ENCODE measurements at regions not wholly inside any gene's neighbourhood (a gene's known extent, or its start where the extent isn't known, plus 50 kb on each side); places are given as distances from the start of the nearest gene placed in this dataset.

GRCh38 chr7:84786073-84786472, 400.8 kb downstream of the SEMA3D start:
- peaks cover 11% of the 10 kb centered on the region for H3K4me1 Mint-ChIP-seq (ENCODE audit: unreplicated experiment)
- H3K4me3 Mint-ChIP-seq (ENCODE audit: unreplicated experiment), result no peak overlapping the region
- H3K36me3 Mint-ChIP-seq (ENCODE audit: unreplicated experiment), result no peaks in the 10 kb centered on the region
- TF ChIP-seq CTCF (IDR thresholded peaks at IDR 0.05), result no peak
- H3K9me3 Mint-ChIP-seq (ENCODE audit: unreplicated experiment), result no peaks in the 10 kb centered on the region
- no peaks in the 10 kb centered on the region for H3K27me3 Mint-ChIP-seq (ENCODE audit: unreplicated experiment)
- DNase-seq (ENCODE audit: extremely low spot score, unreplicated experiment), result no peak
- H3K27ac Mint-ChIP-seq (ENCODE audit: unreplicated experiment), result no peak overlapping the region

- Mint-ChIP-seq H3K4me1 (ENCODE audit: unreplicated experiment) (peaks cover 7% of the 10 kb centered on the region), H3K27me3 (ENCODE audit: unreplicated experiment) (no peaks in the 10 kb centered on the region), H3K36me3 (ENCODE audit: unreplicated experiment) (no peaks in the 10 kb centered on the region), H3K9me3 (ENCODE audit: unreplicated experiment) (no peaks in the 10 kb centered on the region), H3K27ac (ENCODE audit: unreplicated experiment) (no peak overlapping the region), H3K4me3 (ENCODE audit: unreplicated experiment) (no peak overlapping the region)
- TF ChIP-seq CTCF (IDR thresholded peaks at IDR 0.05), result no peak
- no peak for DNase-seq (ENCODE audit: extremely low spot score, unreplicated experiment)
Measured at GRCh38 chr7:84784450-84784849, 402.4 kb downstream of the SEMA3D start.

DNA sequence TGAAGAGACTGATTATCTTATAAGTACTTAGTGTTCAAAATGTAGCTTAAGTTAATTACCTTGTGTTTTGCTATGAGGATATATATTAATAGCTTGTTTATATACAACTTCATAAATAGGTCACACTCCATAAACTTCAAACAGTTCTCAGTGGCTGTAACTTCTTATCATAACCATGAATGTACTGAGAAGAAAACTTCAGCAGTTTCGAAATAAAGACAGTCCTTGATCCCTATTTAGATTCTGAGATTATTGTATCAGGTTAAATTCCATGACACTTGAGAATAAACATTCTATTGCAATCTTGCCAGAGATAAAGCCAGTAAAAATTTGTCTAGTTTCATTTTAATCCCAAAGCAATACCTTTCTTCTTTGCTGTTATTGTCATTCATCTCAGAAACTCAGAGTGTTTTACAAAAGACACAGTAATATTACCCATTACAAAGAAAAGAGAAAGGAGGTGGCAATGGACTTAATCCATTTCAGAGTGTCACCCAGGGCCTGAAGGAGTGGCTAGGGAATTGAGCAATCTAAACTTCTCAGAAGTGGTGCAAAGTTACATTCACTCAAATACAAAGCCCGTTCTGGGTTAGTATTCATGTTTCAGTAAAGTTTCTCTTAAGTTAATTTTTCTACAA, 403.6 kb downstream of the SEMA3D start:
- Mint-ChIP-seq H3K27me3 (ENCODE audit: unreplicated experiment) (no peaks in the 10 kb centered on the region), H3K36me3 (ENCODE audit: unreplicated experiment) (no peaks in the 10 kb centered on the region), H3K4me3 (ENCODE audit: unreplicated experiment) (no peak overlapping the region), H3K27ac (ENCODE audit: unreplicated experiment) (no peak overlapping the region), H3K9me3 (ENCODE audit: unreplicated experiment) (no peaks in the 10 kb centered on the region), H3K4me1 (ENCODE audit: unreplicated experiment) (peaks cover 7% of the 10 kb centered on the region)
- TF ChIP-seq CTCF (IDR thresholded peaks at IDR 0.05), result no peak
- DNase-seq (ENCODE audit: extremely low spot score, unreplicated experiment), result no peak

DNA sequence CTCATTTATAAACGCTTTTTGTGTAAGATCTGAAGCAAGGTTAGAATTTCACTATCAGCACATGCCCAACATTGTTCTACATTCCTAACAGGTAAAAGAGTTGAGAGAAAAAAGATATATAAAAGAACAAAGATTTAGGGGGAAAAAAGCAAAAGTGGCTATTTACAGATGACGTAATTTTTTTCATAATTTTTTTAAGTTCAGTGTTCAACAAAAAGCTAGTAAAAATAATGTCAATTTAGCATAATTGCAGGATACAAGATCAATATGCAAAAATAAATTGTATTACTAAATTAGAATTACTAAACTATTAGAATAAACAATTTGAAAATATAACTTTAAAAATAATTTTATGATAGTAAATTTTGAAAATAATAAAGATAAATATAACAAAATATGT, 405.0 kb downstream of the SEMA3D start:
- TF ChIP-seq CTCF (IDR thresholded peaks at IDR 0.05), result no peak
- no peaks in the 10 kb centered on the region for H3K36me3 Mint-ChIP-seq (ENCODE audit: unreplicated experiment)
- H3K27ac Mint-ChIP-seq (ENCODE audit: unreplicated experiment), result no peak overlapping the region
- no peak for DNase-seq (ENCODE audit: extremely low spot score, unreplicated experiment)
- peaks cover 4% of the 10 kb centered on the region for H3K9me3 Mint-ChIP-seq (ENCODE audit: unreplicated experiment)
- H3K4me1 Mint-ChIP-seq (ENCODE audit: unreplicated experiment), result peaks cover 7% of the 10 kb centered on the region
- no peaks in the 10 kb centered on the region for H3K27me3 Mint-ChIP-seq (ENCODE audit: unreplicated experiment)
- H3K4me3 Mint-ChIP-seq (ENCODE audit: unreplicated experiment), result no peak overlapping the region

DNA sequence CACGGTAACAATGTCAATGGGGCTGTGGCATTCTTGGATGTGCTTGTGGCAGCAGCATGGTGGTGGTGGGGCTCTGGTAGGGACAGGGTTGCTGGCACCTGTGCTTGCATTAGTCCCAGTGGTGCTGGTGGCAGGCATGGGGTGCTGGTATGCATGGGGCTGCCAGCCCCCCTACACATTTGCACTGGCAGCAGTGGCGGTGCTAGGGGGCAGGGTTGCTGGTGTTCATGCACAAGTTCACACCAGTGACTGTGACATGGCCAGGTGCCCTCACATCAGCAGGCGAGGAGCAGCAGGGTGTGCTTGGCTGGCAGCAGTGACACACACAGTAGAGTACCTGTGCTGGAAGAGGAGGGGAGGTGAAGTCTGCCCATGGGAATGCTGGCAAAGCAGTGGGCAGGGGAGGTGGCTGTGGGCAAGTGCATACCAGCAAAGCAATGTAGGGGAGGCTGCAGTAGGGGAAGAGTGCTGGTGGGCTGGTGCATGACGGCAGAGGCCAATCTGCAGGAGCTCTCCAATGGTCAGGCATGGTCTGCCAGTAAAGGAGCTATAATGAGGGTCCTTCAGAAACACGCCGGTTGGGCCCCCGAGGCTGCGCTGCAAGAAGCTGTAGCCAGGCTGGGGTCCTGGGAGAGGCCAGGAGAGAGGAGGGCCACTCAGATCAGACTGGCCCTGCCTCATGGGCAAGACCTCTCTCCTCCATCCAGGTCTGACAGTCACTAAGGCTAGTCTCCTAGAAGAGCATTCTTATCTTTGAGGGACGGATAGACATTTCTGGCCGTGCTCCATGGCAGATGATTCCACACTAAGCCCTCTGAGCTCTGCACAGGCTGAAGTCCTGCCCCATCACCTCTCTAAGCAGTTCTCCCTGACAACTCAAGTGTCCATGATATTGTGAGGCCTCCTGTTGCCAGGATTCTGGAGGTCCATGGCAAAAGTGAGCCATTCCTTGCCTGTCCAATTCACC, 406.4 kb downstream of the SEMA3D start:
- Mint-ChIP-seq H3K36me3 (ENCODE audit: unreplicated experiment) (no peaks in the 10 kb centered on the region), H3K27me3 (ENCODE audit: unreplicated experiment) (no peaks in the 10 kb centered on the region), H3K9me3 (ENCODE audit: unreplicated experiment) (peaks cover 7% of the 10 kb centered on the region), H3K27ac (ENCODE audit: unreplicated experiment) (no peak overlapping the region), H3K4me1 (ENCODE audit: unreplicated experiment) (peaks cover 7% of the 10 kb centered on the region), H3K4me3 (ENCODE audit: unreplicated experiment) (no peak overlapping the region)
- no peak for TF ChIP-seq CTCF (IDR thresholded peaks at IDR 0.05)
- no peak for DNase-seq (ENCODE audit: extremely low spot score, unreplicated experiment)

All from osteocyte (in vitro differentiated cells).